ENCODE measurements at regions not wholly inside any gene's neighbourhood (a gene's known extent, or its start where the extent isn't known, plus 50 kb on each side); places are given as distances from the start of the nearest gene placed in this dataset.
"Not testable (repeated sequence)": the region's sequence is repeated elsewhere in the genome, so short reads cannot be mapped to it uniquely, and the experiment has no call there.

- no peak for FAIRE-seq
Measured at GRCh38 chr2:16209799-16210198, 269.4 kb downstream of the MYCN start.

GRCh38 chr2:16208921-16209320 lies 268.6 kb downstream of the MYCN start:
- FAIRE-seq, result no peak

- no peak for FAIRE-seq
Measured at GRCh38 chr2:16208241-16208797, 268.0 kb downstream of the MYCN start.

- no peak for FAIRE-seq
Measured at GRCh38 chr2:16207611-16208010, 267.3 kb downstream of the MYCN start.

- no peak for FAIRE-seq
Measured at GRCh38 chr2:16207151-16207550, 266.8 kb downstream of the MYCN start.

- no peak for FAIRE-seq
Measured at GRCh38 chr2:16206191-16206944, 266.0 kb downstream of the MYCN start.

GRCh38 chr2:16205631-16206030 lies 265.3 kb downstream of the MYCN start:
- no peak for FAIRE-seq

GRCh38 chr2:16204886-16205620 lies 264.7 kb downstream of the MYCN start:
- no peak for FAIRE-seq

GRCh38 chr2:16204251-16204650 lies 263.9 kb downstream of the MYCN start:
- no peak for FAIRE-seq

GRCh38 chr2:16203691-16204090 lies 263.3 kb downstream of the MYCN start:
- no peak for FAIRE-seq

- FAIRE-seq, result no peak
Measured at GRCh38 chr2:16203069-16203468, 262.7 kb downstream of the MYCN start.

GRCh38 chr2:16202266-16203020 lies 262.1 kb downstream of the MYCN start:
- FAIRE-seq, result no peak

- no peak for FAIRE-seq
Measured at GRCh38 chr2:16201848-16202247, 261.5 kb downstream of the MYCN start.

GRCh38 chr2:16200554-16201193 lies 260.3 kb downstream of the MYCN start:
- no peak for FAIRE-seq

- FAIRE-seq, result no peak
Measured at GRCh38 chr2:16199882-16200553, 259.7 kb downstream of the MYCN start.

GRCh38 chr2:16199241-16199640 lies 258.9 kb downstream of the MYCN start:
- not testable (repeated sequence) for FAIRE-seq

- FAIRE-seq, result no peak
Measured at GRCh38 chr2:16198166-16198912, 258.0 kb downstream of the MYCN start.

GRCh38 chr2:16197504-16198147 lies 257.3 kb downstream of the MYCN start:
- no peak for FAIRE-seq

GRCh38 chr2:16196687-16197503 lies 256.5 kb downstream of the MYCN start:
- FAIRE-seq, result no peak

- FAIRE-seq, result no peak
Measured at GRCh38 chr2:16195681-16196070, 255.3 kb downstream of the MYCN start.
